Adrenal gland (tissue), 5 donors: ENCODE measurements at regions not wholly inside any gene's neighbourhood (a gene's known extent, or its start where the extent isn't known, plus 50 kb on each side); places are given as distances from the start of the nearest gene placed in this dataset.

ENCODE experiments used
- POLR2A ChIP-seq, 2 donors: fragments of 450-650 bp; IDR thresholded peaks; one replicate each; pipeline ENCODE4 v1.6.1; 2017; ENCODE audit warnings: antibody characterized with exemption in 2 of 2, mild to moderate bottlenecking in 2 of 2, moderate library complexity in 1 of 2
- TF ChIP-seq, protein P1 (sequence below), 6 experiments: fragments of 450-650 bp in 4 of 6; fragments of 200-600 bp in 2 of 6; sonication (generic) in 1 of 6; IDR thresholded peaks; 1 replicate in 5 of 6; 2 replicates in 1 of 6; pipeline versions ENCODE4 v1.5.1 to v1.8.0; 2016 to 2021; ENCODE audit warnings: antibody characterized with exemption in 6 of 6, mild to moderate bottlenecking in 2 of 6, moderate library complexity in 1 of 6
- donor health status: DM: no; HTN: no; CAD: no.

DNA sequence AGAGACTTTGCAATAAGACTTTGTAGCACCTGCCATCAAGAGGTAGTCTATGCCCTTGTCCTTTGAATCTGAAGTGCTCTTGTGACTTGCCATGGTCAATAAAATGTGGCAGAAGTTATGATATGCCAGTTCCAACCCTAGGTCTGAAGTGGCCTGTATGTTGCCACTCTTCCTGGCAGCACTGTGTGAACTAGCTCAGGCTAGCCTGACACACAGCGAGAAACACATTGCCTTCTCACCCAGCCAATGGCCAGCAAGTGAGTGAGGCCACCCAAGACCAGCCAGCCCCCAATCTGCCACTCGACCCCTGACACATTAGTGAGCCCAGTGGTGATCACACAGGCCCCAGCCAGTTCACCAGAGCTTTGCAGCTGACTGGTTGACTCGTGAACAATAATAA lies 52.7 kb upstream of the OSMR start:
- no peak for TF ChIP-seq POLR2A (IDR thresholded peaks at IDR 0.05)
- TF ChIP-seq, protein P1, sequence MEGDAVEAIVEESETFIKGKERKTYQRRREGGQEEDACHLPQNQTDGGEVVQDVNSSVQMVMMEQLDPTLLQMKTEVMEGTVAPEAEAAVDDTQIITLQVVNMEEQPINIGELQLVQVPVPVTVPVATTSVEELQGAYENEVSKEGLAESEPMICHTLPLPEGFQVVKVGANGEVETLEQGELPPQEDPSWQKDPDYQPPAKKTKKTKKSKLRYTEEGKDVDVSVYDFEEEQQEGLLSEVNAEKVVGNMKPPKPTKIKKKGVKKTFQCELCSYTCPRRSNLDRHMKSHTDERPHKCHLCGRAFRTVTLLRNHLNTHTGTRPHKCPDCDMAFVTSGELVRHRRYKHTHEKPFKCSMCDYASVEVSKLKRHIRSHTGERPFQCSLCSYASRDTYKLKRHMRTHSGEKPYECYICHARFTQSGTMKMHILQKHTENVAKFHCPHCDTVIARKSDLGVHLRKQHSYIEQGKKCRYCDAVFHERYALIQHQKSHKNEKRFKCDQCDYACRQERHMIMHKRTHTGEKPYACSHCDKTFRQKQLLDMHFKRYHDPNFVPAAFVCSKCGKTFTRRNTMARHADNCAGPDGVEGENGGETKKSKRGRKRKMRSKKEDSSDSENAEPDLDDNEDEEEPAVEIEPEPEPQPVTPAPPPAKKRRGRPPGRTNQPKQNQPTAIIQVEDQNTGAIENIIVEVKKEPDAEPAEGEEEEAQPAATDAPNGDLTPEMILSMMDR (IDR thresholded peaks at IDR 0.05), result no peak
